Ishikawa (cell line): ENCODE measurements at regions not wholly inside any gene's neighbourhood (a gene's known extent, or its start where the extent isn't known, plus 50 kb on each side); places are given as distances from the start of the nearest gene placed in this dataset.

Source experiments
- EP300 ChIP-seq: IDR thresholded peaks from 2 replicates; pipeline ENCODE4 v1.6.1; 2012; ENCODE audit warnings: borderline replicate concordance
- NFIC ChIP-seq: IDR thresholded peaks from 2 replicates; pipeline ENCODE4 v1.6.1; 2012
- REST ChIP-seq: IDR thresholded peaks from 2 replicates; pipeline ENCODE4 v1.6.1; 2012; ENCODE audit warnings: low read depth, mild to moderate bottlenecking
- TAF1 ChIP-seq: IDR thresholded peaks from 2 replicates; pipeline ENCODE4 v1.6.1; 2012; ENCODE audit warnings: low read depth, mild to moderate bottlenecking
- TEAD4 ChIP-seq: IDR thresholded peaks from 2 replicates; pipeline ENCODE4 v1.6.1; 2012
- USF1 ChIP-seq: IDR thresholded peaks from 2 replicates; pipeline ENCODE4 v1.6.1; 2012
- ZBTB7A ChIP-seq: IDR thresholded peaks from 2 replicates; pipeline ENCODE4 v1.6.1; 2012; ENCODE audit warnings: low read depth

GRCh38 chr16:51017969-51018368, 133.1 kb downstream of the SALL1 start:
- TF ChIP-seq EP300 (no peak), TAF1 (no peak), USF1 (no peak), TEAD4 (no peak), ZBTB7A (no peak), REST (no peak), NFIC (peak; percentile 43)
